ENCODE measurements at regions not wholly inside any gene's neighbourhood (a gene's known extent, or its start where the extent isn't known, plus 50 kb on each side); places are given as distances from the start of the nearest gene placed in this dataset.

DNA sequence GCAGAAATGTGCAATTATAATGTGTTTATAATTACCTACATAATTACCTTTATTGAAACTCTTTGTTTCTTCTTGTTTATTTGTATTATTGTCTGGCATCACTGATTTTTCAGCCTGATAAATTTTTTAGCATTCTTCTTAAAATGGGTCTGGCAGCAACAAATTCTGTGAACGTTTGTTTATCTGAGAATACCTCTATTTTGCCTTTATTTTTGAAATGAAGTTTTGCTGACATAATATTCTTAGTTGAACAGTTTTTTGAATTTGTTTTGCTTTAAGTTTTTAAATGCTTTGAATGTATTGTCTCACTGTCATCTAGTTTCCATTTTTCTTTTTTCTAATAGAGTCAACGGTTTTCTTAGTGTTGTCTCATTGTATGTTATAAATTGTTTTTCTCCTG, 1152.0 kb upstream of the CDH2 start:
- no peaks in the 10 kb centered on the region for H3K9me3 ChIP-seq (ENCODE audit: control insufficient read depth, insufficient read depth, low read depth, low read length)
- no peaks in the 10 kb centered on the region for H3K4me1 ChIP-seq (ENCODE audit: control insufficient read depth, insufficient read depth, low read length)
- CTCF ChIA-PET = no interaction called here
- no peaks in the 10 kb centered on the region for H3K36me3 ChIP-seq (ENCODE audit: control insufficient read depth in 2 of 2, insufficient read depth in 1 of 2, low read length in 2 of 2)
- no peak overlapping the region for H3K27ac ChIP-seq (ENCODE audit: extremely low read depth, low read depth, low read length)
- POLR2A ChIA-PET = no interaction called here
- no peak overlapping the region for H3K4me3 ChIP-seq (ENCODE audit: low read depth, low read length)
- TF ChIP-seq, protein P1, sequence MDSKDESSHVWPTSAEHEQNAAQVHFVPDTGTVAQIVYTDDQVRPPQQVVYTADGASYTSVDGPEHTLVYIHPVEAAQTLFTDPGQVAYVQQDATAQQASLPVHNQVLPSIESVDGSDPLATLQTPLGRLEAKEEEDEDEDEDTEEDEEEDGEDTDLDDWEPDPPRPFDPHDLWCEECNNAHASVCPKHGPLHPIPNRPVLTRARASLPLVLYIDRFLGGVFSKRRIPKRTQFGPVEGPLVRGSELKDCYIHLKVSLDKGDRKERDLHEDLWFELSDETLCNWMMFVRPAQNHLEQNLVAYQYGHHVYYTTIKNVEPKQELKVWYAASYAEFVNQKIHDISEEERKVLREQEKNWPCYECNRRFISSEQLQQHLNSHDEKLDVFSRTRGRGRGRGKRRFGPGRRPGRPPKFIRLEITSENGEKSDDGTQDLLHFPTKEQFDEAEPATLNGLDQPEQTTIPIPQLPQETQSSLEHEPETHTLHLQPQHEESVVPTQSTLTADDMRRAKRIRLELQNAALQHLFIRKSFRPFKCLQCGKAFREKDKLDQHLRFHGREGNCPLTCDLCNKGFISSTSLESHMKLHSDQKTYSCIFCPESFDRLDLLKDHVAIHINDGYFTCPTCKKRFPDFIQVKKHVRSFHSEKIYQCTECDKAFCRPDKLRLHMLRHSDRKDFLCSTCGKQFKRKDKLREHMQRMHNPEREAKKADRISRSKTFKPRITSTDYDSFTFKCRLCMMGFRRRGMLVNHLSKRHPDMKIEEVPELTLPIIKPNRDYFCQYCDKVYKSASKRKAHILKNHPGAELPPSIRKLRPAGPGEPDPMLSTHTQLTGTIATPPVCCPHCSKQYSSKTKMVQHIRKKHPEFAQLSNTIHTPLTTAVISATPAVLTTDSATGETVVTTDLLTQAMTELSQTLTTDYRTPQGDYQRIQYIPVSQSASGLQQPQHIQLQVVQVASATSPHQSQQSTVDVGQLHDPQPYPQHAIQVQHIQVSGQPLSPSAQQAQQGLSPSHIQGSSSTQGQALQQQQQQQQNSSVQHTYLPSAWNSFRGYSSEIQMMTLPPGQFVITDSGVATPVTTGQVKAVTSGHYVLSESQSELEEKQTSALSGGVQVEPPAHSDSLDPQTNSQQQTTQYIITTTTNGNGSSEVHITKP (tag by site-specific recombination; IDR thresholded peaks at IDR 0.05) = no peak
- TF ChIP-seq ZNF670 (tag by site-specific recombination; IDR thresholded peaks at IDR 0.05; ENCODE audit: low read depth) (no peak), ZNF394 (tag by site-specific recombination; IDR thresholded peaks at IDR 0.05; ENCODE audit: borderline replicate concordance) (no peak), SETDB1 (IDR thresholded peaks at IDR 0.05; ENCODE audit: insufficient read length, low read length) (peak; percentile 90), TRIM28 (IDR thresholded peaks at IDR 0.05; ENCODE audit: borderline replicate concordance, low read length) (peak; percentile 20; the same call in 1 of the 2 replicates), GFI1B (tag by site-specific recombination; IDR thresholded peaks at IDR 0.05) (no peak), ZNF354C (tag by site-specific recombination; IDR thresholded peaks at IDR 0.05; ENCODE audit: borderline replicate concordance, low read depth) (no peak), BCL11A (tag by site-specific recombination; IDR thresholded peaks at IDR 0.05; ENCODE audit: low read depth) (no peak)

DNA sequence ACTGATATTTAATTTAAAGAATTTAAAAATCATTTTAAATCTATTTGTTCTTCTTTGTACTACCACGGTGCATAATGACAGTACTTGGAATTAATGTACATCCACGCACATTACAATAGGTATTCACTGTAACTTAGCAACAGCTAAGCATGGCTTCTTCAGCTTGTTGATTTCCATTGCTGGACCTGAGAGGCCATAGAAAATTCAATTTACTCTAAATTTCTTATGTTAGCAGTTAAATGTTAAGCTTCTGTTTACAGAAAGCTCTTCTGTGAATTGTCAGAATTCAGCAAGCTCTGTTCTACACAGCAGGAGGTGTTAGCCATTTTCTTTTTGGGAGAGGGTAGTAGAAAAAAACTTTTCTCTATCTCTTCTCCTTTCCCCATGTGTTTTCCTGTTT, 1149.3 kb upstream of the CDH2 start:
- no peak overlapping the region for H3K27ac ChIP-seq (ENCODE audit: extremely low read depth, low read depth, low read length)
- ChIA-PET POLR2A (no interaction called here), CTCF (no interaction called here)
- no peak for TF ChIP-seq ZNF660 (tag by site-specific recombination; IDR thresholded peaks at IDR 0.05)
- no peak for TF ChIP-seq ZNF629 (tag by site-specific recombination; IDR thresholded peaks at IDR 0.05)
- no peak for TF ChIP-seq GLIS2 (tag by site-specific recombination; IDR thresholded peaks at IDR 0.05)
- no peak for TF ChIP-seq ZNF114 (tag by site-specific recombination; IDR thresholded peaks at IDR 0.05)
- TF ChIP-seq, protein P2, sequence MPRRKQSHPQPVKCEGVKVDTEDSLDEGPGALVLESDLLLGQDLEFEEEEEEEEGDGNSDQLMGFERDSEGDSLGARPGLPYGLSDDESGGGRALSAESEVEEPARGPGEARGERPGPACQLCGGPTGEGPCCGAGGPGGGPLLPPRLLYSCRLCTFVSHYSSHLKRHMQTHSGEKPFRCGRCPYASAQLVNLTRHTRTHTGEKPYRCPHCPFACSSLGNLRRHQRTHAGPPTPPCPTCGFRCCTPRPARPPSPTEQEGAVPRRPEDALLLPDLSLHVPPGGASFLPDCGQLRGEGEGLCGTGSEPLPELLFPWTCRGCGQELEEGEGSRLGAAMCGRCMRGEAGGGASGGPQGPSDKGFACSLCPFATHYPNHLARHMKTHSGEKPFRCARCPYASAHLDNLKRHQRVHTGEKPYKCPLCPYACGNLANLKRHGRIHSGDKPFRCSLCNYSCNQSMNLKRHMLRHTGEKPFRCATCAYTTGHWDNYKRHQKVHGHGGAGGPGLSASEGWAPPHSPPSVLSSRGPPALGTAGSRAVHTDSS (tag by site-specific recombination; IDR thresholded peaks at IDR 0.05) = no peak
- no peak for TF ChIP-seq ZNF138 (tag by site-specific recombination; IDR thresholded peaks at IDR 0.05; ENCODE audit: borderline replicate concordance)
- no peak for TF ChIP-seq BCL11B (tag by site-specific recombination; IDR thresholded peaks at IDR 0.05; ENCODE audit: low read depth)
- TF ChIP-seq OVOL3 (tag by site-specific recombination; IDR thresholded peaks at IDR 0.05) = no peak
- TF ChIP-seq, protein P1 (tag by site-specific recombination; IDR thresholded peaks at IDR 0.05) = no peak
- no peak for TF ChIP-seq KLF1 (tag by site-specific recombination; IDR thresholded peaks at IDR 0.05)
- no peak for TF ChIP-seq SCRT1 (tag by site-specific recombination; IDR thresholded peaks at IDR 0.05; ENCODE audit: borderline replicate concordance)
- TF ChIP-seq ZNF24 (tag by site-specific recombination; IDR thresholded peaks at IDR 0.05) = no peak
- TF ChIP-seq, protein P3, sequence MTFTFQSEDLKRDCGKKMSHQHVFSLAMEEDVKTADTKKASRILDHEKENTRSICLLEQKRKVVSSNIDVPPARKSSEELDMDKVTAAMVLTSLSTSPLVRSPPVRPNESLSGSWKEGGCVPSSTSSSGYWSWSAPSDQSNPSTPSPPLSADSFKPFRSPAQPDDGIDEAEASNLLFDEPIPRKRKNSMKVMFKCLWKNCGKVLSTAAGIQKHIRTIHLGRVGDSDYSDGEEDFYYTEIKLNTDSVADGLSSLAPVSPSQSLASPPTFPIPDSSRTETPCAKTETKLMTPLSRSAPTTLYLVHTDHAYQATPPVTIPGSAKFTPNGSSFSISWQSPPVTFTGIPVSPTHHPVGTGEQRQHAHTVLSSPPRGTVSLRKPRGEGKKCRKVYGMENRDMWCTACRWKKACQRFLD (tag by site-specific recombination; IDR thresholded peaks at IDR 0.05) = no peak
- no peak for TF ChIP-seq ZNF792 (tag by site-specific recombination; IDR thresholded peaks at IDR 0.05)
- TF ChIP-seq, protein P4, sequence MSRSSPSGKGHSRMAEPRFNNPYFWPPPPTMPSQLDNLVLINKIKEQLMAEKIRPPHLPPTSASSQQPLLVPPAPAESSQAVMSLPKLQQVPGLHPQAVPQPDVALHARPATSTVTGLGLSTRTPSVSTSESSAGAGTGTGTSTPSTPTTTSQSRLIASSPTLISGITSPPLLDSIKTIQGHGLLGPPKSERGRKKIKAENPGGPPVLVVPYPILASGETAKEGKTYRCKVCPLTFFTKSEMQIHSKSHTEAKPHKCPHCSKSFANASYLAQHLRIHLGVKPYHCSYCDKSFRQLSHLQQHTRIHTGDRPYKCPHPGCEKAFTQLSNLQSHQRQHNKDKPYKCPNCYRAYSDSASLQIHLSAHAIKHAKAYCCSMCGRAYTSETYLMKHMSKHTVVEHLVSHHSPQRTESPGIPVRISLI (tag by site-specific recombination; IDR thresholded peaks at IDR 0.05) = no peak
- no peak for TF ChIP-seq ZNF626 (tag by site-specific recombination; IDR thresholded peaks at IDR 0.05)
- TF ChIP-seq ZNF366 (tag by site-specific recombination; conservative IDR thresholded peaks at IDR 0.05) = no peak
- no peaks in the 10 kb centered on the region for H3K4me1 ChIP-seq (ENCODE audit: control insufficient read depth, insufficient read depth, low read length)
- no peak overlapping the region for H3K4me3 ChIP-seq (ENCODE audit: low read depth, low read length)
- H3K36me3 ChIP-seq (ENCODE audit: control insufficient read depth in 2 of 2, insufficient read depth in 1 of 2, low read length in 2 of 2) = no peaks in the 10 kb centered on the region
- no peaks in the 10 kb centered on the region for H3K9me3 ChIP-seq (ENCODE audit: control insufficient read depth, insufficient read depth, low read depth, low read length)
